ENCODE measurements at regions not wholly inside any gene's neighbourhood (a gene's known extent, or its start where the extent isn't known, plus 50 kb on each side); places are given as distances from the start of the nearest gene placed in this dataset.

DNA sequence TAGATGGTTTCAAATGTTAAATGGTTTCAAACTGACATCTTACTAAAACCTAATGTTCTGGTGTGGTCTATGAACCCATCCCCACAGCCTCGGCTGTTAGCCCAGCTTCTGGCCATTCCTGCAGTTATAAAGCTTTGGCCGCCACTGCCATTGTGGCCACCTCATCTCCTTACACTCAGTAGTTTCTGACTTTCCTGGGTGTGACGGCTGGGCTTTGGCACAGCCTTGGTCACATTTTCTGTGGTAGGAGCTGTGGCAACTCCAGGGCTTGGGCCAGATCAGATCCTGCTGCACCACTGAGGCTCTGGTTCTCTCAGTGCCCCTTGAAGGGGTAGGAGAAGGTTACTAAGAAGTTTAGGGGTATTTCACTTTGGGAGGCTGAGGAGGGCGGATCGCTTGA, 84.2 kb upstream of the STXBP6 start:
- ATAC-seq: no peak

DNA sequence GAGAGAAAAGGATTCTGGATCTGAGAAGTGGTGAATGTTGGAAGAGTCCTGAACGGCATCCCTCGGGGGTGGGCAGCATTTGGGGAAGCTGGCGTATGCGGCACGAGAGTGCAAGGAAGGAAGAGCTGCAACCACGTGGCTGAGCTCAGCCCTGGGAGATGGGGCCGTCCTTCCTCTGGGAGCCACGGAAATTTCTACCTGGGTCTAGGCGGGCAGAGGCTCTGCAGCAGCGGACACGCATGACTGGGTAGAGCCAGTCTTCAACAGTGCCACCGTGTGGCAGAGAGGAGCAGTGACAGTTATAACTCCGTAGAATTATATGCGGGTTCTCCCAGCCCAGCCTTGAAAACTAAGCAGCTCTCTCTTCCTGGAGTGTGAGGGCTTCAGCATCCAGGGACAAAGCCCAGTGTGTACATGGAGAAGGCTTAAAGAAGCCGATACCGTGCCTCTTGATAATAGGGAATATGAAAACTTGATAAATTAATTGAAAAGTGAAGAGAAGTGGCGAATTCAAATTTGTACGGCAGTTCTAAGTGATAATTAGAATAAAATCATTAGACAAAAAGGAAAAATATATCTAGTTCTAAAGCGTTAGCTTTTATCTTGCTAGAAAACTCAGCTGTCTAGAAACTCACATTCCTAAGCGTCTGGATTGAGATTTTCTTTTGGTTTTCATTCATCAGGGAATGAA, 82.9 kb upstream of the STXBP6 start:
- peak; percentile 61 to 73 for ATAC-seq

DNA sequence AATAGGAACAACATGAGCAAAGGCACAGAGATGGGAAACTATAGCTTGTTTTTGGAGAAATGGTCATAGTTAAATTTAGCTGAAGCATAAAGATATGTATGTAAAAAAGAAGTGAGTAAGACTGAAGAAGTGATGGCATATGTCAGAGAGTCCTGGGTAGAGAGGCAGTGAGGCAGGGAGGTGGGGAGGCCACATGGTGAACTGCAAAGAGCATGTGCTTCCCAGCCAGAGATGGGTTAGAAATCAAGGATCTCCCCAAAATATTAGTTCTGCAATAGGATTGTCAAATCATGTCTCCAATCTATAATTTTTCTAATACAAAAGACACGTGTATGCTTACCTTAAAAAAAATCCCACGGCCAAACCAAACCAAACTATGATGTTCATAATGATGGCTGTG, 82.1 kb upstream of the STXBP6 start:
- no peak for ATAC-seq

DNA sequence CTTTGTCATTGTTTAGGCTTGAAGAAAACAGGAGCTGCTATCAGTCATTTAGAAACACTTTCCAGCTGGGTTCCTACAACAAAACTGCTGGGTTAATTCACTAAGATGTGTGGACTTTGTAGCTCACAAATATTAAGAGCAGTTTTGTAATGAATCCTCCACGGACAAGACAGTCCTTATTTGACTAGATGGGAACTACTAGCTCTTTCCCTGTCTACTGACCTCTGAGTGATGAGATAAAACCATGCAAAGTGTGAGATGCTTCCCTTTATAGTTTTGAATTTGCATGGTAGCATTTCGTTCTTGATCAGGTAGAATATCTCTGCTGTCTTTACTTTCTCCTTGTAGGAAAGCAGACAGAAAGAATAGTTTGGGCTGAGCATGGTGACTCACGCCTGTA, 72.9 kb upstream of the STXBP6 start:
- ATAC-seq: no peak

DNA sequence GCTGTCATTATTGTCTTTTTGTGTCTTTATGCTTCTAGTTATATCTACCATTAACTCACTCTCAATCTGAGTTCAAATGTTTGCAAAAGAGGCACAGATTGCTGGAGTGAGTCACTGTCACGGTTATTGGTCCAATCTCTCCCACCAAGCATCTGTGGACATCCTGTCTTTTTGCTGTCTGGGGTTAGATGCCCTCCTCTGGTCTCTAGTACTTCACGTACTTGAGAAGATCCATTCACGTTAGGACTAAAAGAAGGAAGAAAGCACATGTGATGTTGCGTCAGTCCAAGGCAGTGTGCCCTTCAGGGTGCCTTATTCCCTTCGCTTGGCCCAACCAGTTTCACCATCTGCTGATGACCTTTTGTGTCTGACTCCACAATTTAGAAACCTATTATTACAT, 72.3 kb upstream of the STXBP6 start:
- ATAC-seq: no peak

DNA sequence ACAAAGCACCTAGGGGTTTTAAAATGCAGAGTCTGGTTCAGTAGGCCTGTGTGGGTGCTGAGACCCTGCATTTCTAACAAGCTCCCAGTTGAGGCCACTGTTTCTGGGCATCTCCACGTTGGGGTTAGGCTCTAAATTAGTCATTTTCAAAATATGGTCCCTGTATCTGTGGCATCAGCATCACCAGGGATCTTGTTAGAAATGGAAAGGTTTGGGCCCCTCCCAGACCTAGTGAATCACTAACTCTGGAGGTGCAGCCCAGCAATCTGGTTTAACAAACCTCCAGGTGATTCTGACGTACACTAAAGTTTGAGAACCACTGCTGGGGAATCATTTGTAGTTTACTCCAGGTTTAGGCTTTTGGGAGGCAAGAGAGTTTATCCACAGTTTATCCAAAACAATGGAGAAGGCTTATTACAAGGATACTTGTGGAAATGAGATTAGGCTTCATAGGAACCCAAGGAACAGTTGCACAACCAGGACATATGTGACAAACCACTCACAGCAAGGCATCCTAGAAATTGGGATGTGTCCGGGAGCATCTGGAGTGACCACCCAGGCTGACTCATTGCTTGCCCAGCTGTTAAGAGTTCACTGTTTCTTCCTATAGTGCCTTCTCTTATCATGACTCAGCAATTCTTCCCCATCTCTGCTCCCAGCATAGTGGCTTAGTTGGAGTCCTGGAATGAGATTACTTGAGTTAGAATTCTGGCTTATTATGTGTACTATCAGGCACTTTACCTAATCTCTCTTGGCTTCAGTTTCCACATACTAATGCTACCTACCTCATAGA, 71.6 kb upstream of the STXBP6 start:
- ATAC-seq: no peak

DNA sequence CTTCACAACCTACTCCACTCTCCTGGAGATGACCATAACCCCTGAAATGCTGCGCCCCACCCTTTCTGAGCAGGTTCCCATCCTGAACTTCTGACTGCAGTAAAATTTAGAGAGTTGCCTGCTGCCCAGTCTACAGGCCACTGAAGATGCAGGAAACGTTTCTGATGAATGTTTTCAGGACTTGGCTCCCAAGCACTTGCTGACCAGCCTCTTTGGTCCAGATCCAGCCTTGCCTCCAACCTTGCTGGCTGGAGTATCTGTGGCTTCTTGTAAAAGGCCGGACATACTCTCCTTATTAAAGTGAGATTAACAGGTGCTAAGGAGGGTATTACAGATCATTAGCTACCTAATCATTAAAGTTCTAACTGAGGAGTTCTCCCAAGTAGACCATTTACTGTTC, 70.3 kb upstream of the STXBP6 start:
- ATAC-seq: no peak

DNA sequence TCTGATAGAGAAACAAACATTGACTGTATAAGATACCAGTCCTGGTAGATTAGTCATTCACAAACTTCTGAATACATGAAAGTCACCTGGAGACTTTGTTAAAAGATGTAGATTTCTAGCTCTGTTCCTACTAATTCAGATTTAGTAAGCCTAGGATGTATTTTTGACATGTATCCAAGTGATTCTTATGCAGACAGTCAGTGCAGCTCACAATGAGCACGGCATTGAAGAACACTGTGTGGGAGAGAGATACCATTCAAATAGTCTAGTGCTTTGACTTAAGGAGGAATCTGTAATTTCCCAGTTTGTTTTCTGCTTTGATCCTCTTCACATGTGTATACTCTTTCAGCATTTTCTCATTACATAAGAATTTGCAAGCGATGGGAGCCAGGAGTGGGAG, 68.7 kb upstream of the STXBP6 start:
- ATAC-seq: no peak

DNA sequence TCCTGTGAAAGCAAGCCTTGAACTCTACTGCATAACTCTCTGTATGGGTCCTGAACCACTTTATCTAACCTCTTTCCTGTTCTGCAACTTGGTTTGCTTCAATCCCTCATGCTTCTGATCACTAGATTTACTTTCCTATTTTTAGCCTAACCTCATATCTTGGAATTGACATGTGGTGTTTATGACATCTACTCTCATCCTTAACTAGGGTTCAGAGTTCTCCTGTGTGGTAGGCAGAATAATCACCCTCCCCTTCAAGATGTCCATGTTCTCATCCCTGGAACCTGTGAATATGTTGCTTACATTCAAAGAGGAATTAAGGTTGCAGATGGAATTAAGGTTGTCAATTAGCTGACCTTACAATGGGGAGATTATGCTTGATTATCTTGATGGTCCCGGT, 67.4 kb upstream of the STXBP6 start:
- no peak for ATAC-seq

DNA sequence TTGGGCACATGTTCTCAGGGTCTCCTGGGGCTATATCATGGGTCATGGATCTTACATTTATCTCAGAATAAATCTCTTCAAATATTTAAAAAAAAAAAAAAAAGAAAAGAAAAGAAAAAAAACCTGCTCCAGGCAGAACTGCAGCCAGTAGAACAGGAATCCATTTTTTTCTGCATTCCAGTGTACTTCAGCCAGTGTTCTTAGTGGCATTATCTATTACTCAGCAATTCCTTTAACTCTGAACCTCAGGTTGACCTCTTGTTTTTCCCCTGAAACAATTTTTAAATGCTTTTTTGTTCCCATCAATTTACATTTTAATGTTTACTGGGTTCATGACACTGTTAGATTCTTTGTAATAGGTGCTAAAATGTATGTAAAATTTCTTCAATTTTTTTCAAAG, 66.7 kb upstream of the STXBP6 start:
- ATAC-seq: no peak

DNA sequence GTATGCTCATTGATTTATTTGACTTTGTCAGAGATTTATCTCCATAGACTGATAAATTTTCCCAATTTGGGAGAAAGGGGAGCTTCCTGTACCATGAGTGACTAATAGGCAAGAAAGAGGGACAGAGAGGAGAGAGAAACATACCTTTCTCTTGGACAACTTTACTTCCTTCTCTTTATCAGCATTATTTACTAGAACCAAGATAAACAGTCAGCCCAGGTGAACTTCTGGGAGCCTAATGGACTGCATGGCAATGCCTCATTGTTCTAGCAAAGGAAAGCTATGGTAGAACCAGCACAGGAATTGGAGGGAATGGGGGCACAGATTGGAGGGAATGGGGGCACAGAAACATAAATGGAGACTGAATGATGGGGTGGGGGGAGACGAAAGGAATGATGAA, 63.4 kb upstream of the STXBP6 start:
- ATAC-seq: no peak

DNA sequence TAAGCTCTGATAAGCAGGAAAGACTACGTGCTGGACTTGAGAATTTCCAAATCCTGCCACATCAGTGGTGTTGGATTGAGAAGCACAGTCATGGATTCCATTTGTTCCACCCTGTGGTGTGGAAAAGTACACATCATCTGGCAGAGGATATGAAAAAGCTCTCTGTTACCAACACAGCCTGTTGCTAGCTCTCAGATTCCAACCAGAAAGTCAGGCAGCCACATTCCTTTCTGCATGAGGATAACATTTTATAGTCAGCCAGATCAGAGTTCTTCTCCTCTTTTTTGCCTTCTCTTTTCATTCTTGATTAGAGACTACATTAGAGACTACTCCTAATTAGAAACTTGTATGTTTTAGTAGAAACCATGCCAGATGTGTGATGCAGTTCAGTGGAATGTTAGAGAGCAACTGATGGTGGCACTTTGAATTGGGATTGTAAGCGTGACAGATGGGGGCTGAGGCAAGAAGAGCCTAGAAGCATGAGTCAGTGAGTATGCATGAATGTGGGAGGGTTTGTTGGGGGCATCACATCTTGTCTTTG, 61.2 kb upstream of the STXBP6 start:
- no peak for ATAC-seq

DNA sequence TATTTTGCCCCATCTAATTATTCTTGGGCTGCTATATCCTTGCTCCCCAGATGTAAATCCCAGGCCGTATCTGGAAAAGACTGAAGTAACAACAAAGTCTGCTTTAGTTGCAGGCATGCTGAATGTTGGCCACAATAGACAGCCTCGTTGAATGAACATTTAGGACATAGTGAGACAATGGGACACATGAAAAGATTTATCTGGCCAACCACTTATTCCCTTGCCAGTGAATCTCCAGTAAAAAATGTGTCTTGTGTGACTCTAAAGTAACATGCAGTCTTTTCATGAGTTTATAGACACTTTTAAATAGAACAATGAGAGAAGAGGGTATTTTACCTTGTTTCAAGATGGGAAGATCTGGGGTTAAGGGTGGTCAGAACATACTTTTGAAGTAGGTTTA, 60.2 kb upstream of the STXBP6 start:
- ATAC-seq: no peak

DNA sequence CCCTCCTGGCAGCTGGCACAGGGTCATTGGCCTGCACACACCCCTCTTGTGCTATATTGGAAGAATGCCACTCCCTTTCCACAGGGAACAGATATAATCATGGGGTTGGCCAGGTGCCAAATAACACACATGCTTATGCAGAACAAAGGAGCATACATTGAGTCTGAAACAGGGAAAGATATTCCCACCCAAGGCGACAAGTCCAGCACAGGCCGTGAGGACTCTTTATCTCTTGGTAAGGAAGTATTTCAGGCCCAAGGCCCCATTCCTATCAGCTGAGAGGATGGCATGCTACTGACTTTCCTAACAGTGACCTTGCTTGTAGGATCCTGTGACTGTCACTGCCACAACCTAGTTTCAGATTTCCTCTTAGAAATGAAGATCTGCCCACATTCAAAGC, 59.0 kb upstream of the STXBP6 start:
- ATAC-seq: no peak

DNA sequence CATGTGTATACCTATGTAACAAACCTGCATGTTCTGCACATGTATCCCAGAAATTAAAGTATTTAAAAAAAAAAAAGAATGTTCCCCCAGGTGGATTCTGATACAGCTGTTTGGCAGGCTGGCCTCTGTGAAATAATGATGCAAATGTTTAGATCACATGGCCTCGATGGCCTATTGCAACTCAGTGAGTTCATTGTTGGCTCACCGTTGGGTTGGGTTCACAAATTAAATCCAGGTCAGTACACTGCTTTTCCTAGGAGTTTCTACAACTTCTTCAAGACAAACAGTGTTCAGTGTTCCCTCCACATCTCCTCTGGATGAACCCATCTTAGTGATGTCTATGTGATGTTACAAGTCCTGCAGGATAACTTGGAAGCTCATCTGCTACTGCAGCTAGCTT, 58.3 kb upstream of the STXBP6 start:
- no peak for ATAC-seq

DNA sequence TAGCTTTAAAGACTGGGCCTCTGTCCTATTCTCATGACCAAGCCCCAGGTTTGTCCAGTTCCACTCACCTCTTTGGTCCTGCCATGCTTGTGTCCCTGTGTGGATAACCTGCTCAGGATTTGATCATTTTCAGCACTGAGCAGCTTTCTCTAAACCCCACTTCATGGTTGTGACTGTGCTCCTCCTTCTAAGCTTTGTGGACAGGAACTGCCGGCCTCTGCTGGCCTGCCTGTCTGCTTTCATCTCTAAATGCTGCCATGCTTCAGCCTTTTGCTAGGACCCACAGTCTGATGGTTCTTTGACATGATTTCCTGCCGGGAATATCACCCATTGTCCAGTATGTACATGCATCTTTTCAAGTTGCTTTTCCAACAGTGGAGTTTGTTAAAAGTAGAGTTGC, 53.9 kb upstream of the STXBP6 start:
- no peak for ATAC-seq

DNA sequence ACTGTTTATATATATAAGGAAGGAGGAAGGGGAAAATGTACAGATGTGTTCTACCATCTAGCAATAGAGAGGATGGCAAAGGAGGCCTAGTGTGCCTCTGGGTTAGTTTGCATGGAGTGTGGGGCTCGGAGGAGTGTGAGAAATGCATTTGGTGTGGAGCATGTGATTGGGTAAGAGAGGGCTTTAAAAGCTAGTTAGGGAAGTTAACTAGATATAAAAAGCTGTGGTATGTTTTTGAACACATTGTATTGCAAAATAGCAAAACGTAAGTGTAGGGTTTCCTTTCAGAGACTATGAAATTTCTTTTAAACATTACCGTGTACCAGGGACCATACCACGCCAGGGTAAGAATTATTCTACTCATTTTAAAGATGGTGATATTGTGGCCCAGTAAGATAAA, 53.3 kb upstream of the STXBP6 start:
- ATAC-seq: no peak

DNA sequence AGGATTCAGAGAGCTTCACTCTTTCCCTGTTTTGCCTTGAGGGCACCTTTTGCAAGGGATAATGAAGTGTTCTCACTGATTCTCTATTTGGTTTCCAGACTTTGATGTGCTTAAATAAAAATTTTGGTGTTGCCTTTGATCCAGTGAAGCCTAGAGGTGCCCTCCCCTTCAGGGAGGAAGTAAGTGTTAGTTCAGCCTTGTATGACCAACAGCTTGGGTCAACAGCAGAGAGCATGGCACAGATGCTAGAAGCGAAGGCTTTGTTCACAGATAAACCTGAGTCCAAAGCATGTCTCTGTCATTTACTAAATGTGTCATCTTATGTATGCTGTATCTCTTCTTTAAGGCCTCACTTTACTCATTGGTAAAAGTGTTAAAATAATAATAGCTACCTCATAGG, 52.8 kb upstream of the STXBP6 start:
- no peak for ATAC-seq

DNA sequence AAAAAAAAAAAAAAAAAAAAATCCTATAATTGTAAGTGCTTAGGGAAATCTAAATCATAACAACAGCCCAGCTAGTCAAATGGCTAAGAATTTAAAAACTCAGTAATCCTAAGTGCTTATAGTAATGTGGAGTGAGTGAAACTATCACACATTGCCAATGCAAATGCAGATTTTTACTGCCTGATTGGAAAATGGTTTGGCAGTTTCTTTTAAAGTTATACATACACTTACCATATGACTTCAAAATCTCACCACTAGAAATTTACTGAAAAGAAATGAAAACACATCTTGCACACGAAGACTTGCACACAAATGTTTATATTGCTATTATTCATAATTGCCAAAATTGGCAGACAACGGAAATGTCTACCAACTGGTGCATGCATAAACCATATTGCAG, 51.3 kb upstream of the STXBP6 start:
- no peak for ATAC-seq
